ENCODE measurements at regions not wholly inside any gene's neighbourhood (a gene's known extent, or its start where the extent isn't known, plus 50 kb on each side); places are given as distances from the start of the nearest gene placed in this dataset.
"Not testable (repeated sequence)": the region's sequence is repeated elsewhere in the genome, so short reads cannot be mapped to it uniquely, and the experiment has no call there.

DNA sequence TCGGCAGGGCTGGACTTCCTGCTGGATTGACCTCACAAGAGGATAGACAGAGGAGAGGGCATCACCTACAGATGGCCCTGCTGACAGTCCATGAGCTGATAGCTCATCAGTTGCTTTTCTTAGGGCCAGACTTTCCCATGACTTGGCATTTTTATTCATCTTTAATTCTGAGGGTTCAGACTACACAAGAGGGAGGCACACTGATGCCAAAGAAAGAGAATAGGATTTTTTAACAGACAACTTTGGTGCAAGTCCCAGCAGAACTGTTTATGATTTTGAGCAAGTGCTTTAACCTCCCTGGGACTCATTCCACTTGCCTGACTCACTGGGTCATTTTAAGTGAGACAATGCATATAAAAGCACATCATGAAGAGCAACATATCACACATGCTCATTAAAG is 299.2 kb downstream of the INSIG2 start:
- Mint-ChIP-seq H3K27ac (no peak overlapping the region), H3K4me1 (ENCODE audit: low read depth in 2 of 2) (no peaks in the 10 kb centered on the region), H3K9me3 (peaks cover 0 to 2% of the 10 kb centered on the region in 2 donors), H3K36me3 (ENCODE audit: insufficient read depth) (no peaks in the 10 kb centered on the region), H3K4me3 (no peak overlapping the region), H3K27me3 (peaks cover 7 to 16% of the 10 kb centered on the region in 2 donors)
- DNase-seq (no peak), ATAC-seq (replicated peaks) (no peak)

DNA sequence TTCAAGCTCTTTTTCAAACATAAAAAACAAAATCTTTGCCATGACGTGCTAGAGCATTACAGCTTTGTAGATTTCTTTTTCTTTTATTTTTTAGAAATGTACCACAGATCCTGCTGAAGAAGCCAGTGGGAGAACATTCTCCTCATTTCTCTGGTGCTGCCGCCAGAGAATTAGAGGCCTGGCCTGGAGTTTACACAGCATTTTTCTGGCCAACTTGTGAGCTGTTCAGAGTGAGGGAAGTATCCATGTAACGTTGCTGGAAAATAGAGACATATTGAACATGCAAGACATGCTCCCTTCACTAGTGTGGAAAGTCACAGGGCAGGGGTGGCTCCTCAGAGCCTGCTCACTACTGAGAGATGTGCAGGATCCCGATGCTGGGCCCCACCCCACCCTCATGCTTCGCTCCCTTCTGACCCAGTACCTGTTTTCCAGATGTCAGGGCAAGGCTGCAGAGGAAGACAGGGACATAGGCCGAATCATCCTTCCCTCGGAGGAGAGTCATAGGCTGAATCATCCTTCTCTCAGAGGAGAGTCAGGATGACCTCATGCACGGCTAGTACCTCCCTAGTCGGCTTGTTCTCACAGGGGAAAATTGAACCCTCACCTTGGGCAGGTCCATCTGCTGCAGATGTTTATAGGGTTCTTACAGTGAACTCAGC is 298.5 kb downstream of the INSIG2 start:
- H3K4me3 Mint-ChIP-seq, result no peak overlapping the region
- peaks cover 7 to 18% of the 10 kb centered on the region in 2 donors for H3K27me3 Mint-ChIP-seq
- H3K27ac Mint-ChIP-seq, result no peak overlapping the region
- H3K4me1 Mint-ChIP-seq (ENCODE audit: low read depth in 2 of 2), result no peaks in the 10 kb centered on the region
- peaks cover 0 to 2% of the 10 kb centered on the region in 2 donors for H3K9me3 Mint-ChIP-seq
- no peak for DNase-seq
- ATAC-seq (replicated peaks), result no peak
- no peaks in the 10 kb centered on the region for H3K36me3 Mint-ChIP-seq (ENCODE audit: insufficient read depth)

DNA sequence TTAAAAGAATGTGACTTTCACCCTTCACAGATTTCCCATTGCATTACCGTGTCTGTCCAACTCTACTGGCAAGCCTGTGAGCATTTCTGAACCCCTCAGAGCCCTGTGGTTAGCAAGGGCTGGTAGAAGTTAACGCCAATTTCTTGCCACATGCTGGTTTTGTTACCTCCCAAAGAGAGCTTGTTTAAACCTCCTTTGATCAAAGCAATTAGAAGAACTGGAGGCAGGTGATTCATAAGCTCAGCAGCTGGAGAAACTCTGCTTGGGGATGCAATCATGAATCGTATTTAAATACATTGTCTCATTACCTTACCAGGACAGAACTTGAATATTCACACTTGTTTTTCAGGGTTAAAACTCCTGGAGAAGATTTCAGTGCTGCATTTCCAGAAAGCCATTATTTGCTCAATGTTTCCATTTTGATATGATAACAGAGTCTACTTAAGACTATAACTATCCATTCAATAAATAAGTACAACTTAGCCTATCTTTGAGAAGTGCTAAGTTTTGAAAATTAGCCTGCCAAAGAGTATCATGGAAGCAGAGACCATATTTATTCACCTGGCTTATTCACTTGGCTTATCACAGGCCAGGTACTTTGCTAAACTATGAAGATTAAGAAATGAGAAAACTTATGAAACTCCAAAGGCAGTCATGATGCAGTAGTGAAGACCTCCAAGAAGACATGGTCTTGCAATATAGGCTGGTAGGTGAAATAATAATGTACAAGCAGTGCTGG is 292.8 kb downstream of the INSIG2 start:
- H3K36me3 Mint-ChIP-seq (ENCODE audit: insufficient read depth), result no peaks in the 10 kb centered on the region
- no peak overlapping the region for H3K4me3 Mint-ChIP-seq
- H3K9me3 Mint-ChIP-seq, result peaks cover 0 to 3% of the 10 kb centered on the region in 2 donors
- ATAC-seq (replicated peaks) (no peak), DNase-seq (no peak)
- H3K4me1 Mint-ChIP-seq (ENCODE audit: low read depth in 2 of 2), result no peaks in the 10 kb centered on the region
- H3K27me3 Mint-ChIP-seq, result peaks cover 14 to 29% of the 10 kb centered on the region in 2 donors
- no peak overlapping the region for H3K27ac Mint-ChIP-seq

DNA sequence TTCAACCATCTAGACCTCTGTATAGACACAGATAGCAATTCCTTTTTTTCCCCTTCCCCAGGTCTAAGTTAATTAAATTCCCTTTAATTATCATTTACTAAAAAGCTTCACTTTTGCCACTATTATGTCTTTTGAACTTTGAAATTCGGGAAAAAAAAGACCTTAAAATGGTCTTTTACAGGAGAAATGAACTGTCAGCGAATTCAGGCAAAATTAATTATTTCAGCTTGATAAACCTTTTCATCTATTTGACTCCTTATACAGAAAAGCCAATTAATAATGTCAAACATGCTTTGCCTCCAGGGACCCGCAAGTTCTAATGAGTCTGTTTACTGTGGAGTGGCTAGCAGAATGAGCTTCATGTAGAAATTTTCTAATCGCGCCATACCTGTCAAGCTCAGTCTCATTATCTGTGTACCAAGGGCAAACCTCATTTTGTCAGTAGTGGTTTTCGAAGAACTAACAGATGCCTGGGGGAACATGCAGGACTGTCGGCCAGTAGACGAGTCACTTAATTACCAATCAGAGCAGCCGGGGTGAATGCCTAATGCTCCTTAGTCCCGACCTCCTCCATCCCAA is 287.7 kb downstream of the INSIG2 start:
- DNase-seq (no peak), ATAC-seq (replicated peaks) (no peak)
- H3K9me3 Mint-ChIP-seq, result peaks cover 0 to 2% of the 10 kb centered on the region in 2 donors
- H3K36me3 Mint-ChIP-seq (ENCODE audit: insufficient read depth), result no peaks in the 10 kb centered on the region
- H3K27me3 Mint-ChIP-seq, result peaks cover 7 to 19% of the 10 kb centered on the region in 2 donors
- H3K4me3 Mint-ChIP-seq, result no peak overlapping the region
- no peaks in the 10 kb centered on the region for H3K4me1 Mint-ChIP-seq (ENCODE audit: low read depth in 2 of 2)
- no peak overlapping the region for H3K27ac Mint-ChIP-seq

DNA sequence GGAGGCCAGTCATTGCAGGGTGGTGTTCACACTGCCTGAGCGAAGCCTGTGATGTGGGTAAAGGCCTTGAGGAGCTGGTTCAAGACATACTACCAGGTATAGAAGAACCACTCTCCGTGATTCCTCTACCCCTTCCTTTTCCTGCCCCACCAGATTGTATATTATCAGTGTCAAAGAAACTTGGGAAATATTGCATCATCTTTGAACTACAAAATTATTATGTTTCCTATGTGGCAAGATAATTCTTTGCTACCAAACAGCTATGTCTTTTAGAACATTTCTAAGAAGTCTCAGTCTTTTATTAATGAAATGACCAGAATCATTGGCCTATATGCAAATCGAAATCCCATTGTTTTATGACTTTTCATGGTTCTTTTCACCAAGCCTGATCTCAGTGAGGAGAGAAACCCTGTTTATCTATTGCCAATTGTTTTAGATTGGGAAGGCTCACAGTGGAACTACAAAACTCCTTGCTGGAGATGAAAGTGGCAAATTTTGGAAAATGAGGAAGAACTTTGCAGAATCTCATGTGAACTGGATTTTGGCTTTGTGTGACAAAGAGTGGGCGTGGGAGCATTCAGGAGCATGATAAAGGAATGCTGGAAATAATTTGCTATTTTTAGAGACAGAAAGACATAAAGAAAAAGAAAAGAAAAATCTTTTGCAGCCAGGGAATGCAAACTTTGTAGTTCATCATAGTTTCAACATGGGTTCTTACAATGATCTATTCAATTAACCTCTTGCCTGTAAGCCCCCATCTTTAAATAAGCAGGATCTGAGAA is 286.9 kb downstream of the INSIG2 start:
- ATAC-seq (replicated peaks), result no peak
- DNase-seq, result no peak
- no peak overlapping the region for H3K27ac Mint-ChIP-seq

DNA sequence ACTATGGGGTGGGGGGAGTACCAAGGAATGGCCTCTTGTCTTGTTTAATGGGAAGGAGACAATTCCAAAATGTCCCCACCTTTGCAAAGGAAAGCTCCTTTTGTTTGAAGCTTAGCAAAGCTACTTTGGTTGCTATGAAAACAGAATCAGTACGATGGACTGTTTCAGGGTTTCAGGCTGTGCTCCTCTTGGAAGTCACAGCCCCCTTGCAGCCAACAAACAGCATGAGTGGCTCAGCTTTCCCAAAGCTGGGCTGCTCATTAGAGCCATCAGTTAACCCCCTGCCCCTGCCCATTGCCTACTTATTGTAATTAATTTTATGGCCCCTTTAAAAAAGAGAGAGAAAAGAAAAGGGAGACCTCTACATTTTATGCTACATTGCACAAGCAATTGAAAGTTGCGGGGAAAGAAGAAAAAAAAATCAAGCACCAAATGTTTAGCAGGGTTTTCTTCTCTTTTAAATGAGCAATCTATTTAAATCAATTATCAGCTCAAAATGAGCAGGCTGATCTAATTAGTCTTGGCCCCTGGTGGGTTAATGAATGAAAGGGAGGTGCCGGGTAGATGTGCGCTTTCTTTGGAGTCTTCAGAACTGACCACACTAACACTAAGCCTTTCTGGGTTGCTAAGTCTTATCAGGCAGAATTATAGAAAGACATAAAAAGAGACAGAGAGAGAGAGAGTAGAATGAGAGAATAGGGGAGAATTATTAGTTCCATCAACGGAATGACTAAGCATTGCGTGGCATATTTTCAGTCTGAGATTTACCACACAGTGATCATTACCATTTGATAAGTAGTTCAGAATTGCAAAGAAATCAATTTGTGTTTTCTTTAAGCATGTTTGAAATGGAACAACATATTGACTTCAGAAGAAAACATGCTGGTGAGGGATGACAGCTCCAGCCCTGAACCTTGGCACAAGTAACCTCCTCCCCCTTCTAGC is 284.9 kb downstream of the INSIG2 start:
- H3K27me3 Mint-ChIP-seq, result peaks cover 7 to 37% of the 10 kb centered on the region in 2 donors
- no peak overlapping the region for H3K27ac Mint-ChIP-seq
- no peaks in the 10 kb centered on the region for H3K4me1 Mint-ChIP-seq (ENCODE audit: low read depth in 2 of 2)
- no peaks in the 10 kb centered on the region for H3K36me3 Mint-ChIP-seq (ENCODE audit: insufficient read depth)
- H3K9me3 Mint-ChIP-seq, result peaks cover 0 to 2% of the 10 kb centered on the region in 2 donors
- ATAC-seq (replicated peaks) (no peak), DNase-seq (no peak)
- H3K4me3 Mint-ChIP-seq, result no peak overlapping the region

More for the DNA sequence above, 286.9 kb downstream of the INSIG2 start:
- peaks cover 0 to 2% of the 10 kb centered on the region in 2 donors for H3K9me3 Mint-ChIP-seq
- no peaks in the 10 kb centered on the region for H3K4me1 Mint-ChIP-seq (ENCODE audit: low read depth in 2 of 2)
- H3K36me3 Mint-ChIP-seq (ENCODE audit: insufficient read depth), result no peaks in the 10 kb centered on the region
- no peak overlapping the region for H3K4me3 Mint-ChIP-seq
- peaks cover 7 to 23% of the 10 kb centered on the region in 2 donors for H3K27me3 Mint-ChIP-seq

DNA sequence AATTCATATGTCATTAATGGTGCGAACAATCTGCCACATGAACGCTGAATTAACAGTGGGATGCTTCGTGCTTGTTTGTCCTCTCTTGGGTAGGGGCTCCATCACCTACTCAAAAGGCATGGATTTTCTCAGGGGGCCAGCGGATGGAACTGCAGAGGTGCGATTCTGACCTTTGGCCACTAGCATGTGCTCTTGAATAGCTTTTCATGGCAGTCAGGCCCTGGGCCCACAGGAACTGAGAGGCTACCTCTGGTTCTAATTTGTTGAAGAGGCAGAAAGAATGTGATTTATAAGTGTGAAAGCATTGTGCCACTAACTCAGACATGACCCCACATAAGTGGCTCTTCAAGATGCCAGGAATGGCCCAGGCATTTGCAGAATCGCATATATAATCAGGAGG is 283.2 kb downstream of the INSIG2 start:
- peaks cover 7 to 46% of the 10 kb centered on the region in 2 donors for H3K27me3 Mint-ChIP-seq
- no peak overlapping the region for H3K4me3 Mint-ChIP-seq
- H3K9me3 Mint-ChIP-seq, result no peaks in the 10 kb centered on the region
- DNase-seq (no peak), ATAC-seq (replicated peaks) (no peak)
- H3K4me1 Mint-ChIP-seq (ENCODE audit: low read depth in 2 of 2), result no peaks in the 10 kb centered on the region
- H3K36me3 Mint-ChIP-seq (ENCODE audit: insufficient read depth), result no peaks in the 10 kb centered on the region
- H3K27ac Mint-ChIP-seq, result no peak overlapping the region

DNA sequence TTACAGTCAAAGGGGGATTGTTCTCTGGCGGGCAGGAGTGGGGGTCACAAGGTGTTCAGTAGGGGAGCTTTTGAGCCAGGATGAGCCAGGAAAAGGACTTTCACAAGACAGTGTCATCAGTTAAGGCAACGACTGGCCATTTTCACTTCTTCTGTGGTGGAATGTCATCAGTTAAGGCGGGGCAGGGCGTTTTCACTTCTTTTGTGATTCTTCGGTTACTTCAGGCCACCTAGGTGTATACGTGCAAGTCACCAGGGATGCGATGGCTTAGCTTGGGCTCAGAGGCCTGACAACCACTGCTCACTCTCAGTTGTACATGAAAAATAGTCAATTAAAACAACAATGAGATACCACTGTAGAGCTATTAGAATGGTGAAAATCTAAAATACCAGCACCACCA is 281.2 kb downstream of the INSIG2 start:
- not testable (repeated sequence) for H3K36me3 Mint-ChIP-seq (ENCODE audit: insufficient read depth); H3K27ac Mint-ChIP-seq; DNase-seq; H3K4me1 Mint-ChIP-seq (ENCODE audit: low read depth in 2 of 2); H3K9me3 Mint-ChIP-seq; ATAC-seq (replicated peaks); H3K4me3 Mint-ChIP-seq
- peaks cover 7 to 43% of the 10 kb centered on the region in 2 donors for H3K27me3 Mint-ChIP-seq

DNA sequence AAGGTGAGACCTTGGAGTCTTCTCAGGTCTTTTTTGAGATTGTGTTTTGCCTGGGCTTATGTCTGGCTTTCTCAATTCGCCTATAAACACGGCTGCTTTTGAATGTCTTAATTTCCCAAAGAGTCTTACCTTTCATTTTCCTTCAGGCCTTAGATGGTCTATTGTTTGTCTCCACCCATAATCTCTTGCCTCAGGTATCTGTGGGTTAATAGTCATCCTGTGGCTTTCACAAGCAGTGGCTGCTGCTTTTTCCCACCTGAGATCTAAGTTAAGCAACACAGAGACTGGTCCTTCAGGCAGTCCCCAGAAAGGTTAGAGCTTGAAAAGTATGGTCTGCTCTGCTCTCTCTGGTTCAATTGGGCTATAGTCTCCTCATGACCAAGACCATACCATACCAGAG is 275.3 kb downstream of the INSIG2 start:
- DNase-seq (no peak), ATAC-seq (replicated peaks) (no peak)
- H3K27me3 Mint-ChIP-seq, result peaks cover 7 to 36% of the 10 kb centered on the region in 2 donors
- H3K9me3 Mint-ChIP-seq, result no peaks in the 10 kb centered on the region
- H3K27ac Mint-ChIP-seq, result no peak overlapping the region
- H3K36me3 Mint-ChIP-seq (ENCODE audit: insufficient read depth), result no peaks in the 10 kb centered on the region
- no peak overlapping the region for H3K4me3 Mint-ChIP-seq
- no peaks in the 10 kb centered on the region for H3K4me1 Mint-ChIP-seq (ENCODE audit: low read depth in 2 of 2)

DNA sequence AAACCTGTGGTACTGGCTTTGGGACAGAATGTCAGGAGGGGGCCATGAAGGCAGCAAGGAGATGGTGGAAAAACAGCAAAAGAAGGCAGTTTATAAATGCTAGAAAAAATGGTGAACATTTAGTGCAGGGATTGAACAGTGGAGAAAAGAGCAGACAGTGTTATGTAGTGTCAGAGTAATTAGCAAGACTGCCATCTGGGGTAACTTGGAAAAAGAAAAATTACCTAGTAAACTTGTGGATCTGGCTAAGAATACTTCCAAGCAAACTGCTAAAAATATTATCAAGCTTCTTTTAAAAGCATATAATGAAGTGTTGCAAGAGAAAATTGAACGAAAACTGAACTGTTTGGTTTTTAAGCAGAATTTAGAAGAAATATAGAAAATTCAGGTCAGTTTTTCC is 267.8 kb downstream of the INSIG2 start:
- ATAC-seq (replicated peaks) (no peak), DNase-seq (no peak)
- no peaks in the 10 kb centered on the region for H3K9me3 Mint-ChIP-seq
- no peak overlapping the region for H3K4me3 Mint-ChIP-seq
- no peaks in the 10 kb centered on the region for H3K36me3 Mint-ChIP-seq (ENCODE audit: insufficient read depth)
- H3K27ac Mint-ChIP-seq, result no peak overlapping the region
- no peaks in the 10 kb centered on the region for H3K4me1 Mint-ChIP-seq (ENCODE audit: low read depth in 2 of 2)
- H3K27me3 Mint-ChIP-seq, result peaks cover 13 to 17% of the 10 kb centered on the region in 2 donors

DNA sequence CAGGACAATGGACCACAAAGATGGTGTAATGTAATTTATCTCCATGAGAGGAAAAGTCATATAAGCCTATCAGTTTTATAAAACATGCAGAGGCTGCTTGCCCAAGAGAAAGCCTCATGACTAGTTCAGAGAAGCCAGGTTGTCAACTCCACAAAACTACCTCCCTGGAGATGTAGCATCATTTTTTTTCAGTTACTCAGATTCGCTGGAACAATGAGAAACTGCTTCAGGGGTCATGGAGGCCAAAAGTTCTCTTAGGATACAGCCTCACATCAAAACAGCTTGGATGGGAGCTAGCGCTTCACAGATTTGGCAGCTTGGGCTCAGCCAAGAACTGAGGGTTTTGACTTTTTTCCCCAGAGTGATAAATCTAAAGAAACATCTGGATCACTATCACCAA is 263.5 kb downstream of the INSIG2 start:
- no peak overlapping the region for H3K27ac Mint-ChIP-seq
- ATAC-seq (replicated peaks) (no peak), DNase-seq (no peak)
- H3K9me3 Mint-ChIP-seq, result no peaks in the 10 kb centered on the region
- H3K27me3 Mint-ChIP-seq, result peaks cover 24 to 42% of the 10 kb centered on the region in 2 donors
- H3K4me3 Mint-ChIP-seq, result no peak overlapping the region
- H3K36me3 Mint-ChIP-seq (ENCODE audit: insufficient read depth), result no peaks in the 10 kb centered on the region
- H3K4me1 Mint-ChIP-seq (ENCODE audit: low read depth in 2 of 2), result no peaks in the 10 kb centered on the region

DNA sequence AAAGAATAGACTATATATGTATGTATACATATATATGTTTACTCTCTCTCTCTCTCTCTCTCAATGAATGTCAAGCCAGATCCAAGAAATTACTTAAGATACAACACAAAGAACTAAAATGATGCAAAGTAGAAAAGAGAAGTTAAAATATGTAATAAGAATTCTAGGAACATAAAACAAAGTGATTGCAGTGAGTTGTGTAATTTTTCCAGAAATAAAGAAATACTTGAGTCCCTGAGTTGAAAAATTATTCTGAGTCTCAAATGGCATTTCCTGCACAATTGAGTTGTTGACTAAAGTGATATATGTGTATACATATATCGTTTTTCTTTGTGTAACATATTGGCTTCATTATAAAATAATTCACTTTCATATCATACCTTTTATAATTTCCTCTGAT is 262.4 kb downstream of the INSIG2 start:
- Mint-ChIP-seq H3K4me1 (ENCODE audit: low read depth in 2 of 2) (no peaks in the 10 kb centered on the region), H3K4me3 (no peak overlapping the region), H3K27me3 (peaks cover 24 to 44% of the 10 kb centered on the region in 2 donors), H3K36me3 (ENCODE audit: insufficient read depth) (no peaks in the 10 kb centered on the region), H3K27ac (no peak overlapping the region), H3K9me3 (no peaks in the 10 kb centered on the region)
- no peak for ATAC-seq (replicated peaks)
- no peak for DNase-seq

Measured in effector memory CD8-positive, alpha-beta T cell (primary cell).